Stomach (tissue), 8 donors: ENCODE measurements at regions not wholly inside any gene's neighbourhood (a gene's known extent, or its start where the extent isn't known, plus 50 kb on each side); places are given as distances from the start of the nearest gene placed in this dataset.

ENCODE experiments used
- DNase-seq, 2 donors: peaks; one replicate each; pipeline versions ENCODE4 v3.0.0 to v3.0.0-alpha.2; 2013 to 2019
- H3K27ac ChIP-seq, 5 donors: fragments of 200-600 bp in 4 of 5; sonication (generic) in 4 of 5; one replicate each; pipeline ENCODE4 v1.5.1; 2013 to 2019; ENCODE audit warnings: mild to moderate bottlenecking in 1 of 5, moderate library complexity in 1 of 5
- H3K27me3 ChIP-seq, 3 donors: fragments of 200-600 bp; sonication (generic); one replicate each; pipeline ENCODE4 v1.5.1; 2017 to 2019; ENCODE audit warnings: mixed run types in 1 of 3
- H3K36me3 ChIP-seq, 4 donors: fragments of 200-600 bp; sonication (generic); 1 replicate in 3 of 4; 2 replicates in 1 of 4; pipeline ENCODE4 v1.5.1; 2016 to 2019
- H3K4me1 ChIP-seq, 4 donors: fragments of 200-600 bp; sonication (generic); one replicate each; pipeline ENCODE4 v1.5.1; 2016 to 2019
- H3K4me3 ChIP-seq, 4 donors: fragments of 200-600 bp; sonication (generic) in 3 of 4; one replicate each; pipeline ENCODE4 v1.5.1; 2016 to 2019; ENCODE audit warnings: mild to moderate bottlenecking in 1 of 4
- H3K9me3 ChIP-seq, 4 donors: fragments of 200-600 bp; sonication (generic); one replicate each; pipeline ENCODE4 v1.5.1; 2016 to 2019
- CTCF ChIP-seq, 7 experiments: fragments of 450-650 bp in 4 of 7; fragments of 200-600 bp in 3 of 7; sonication (generic) in 3 of 7; IDR thresholded peaks; one replicate each; pipeline ENCODE4 v1.5.1; 2016 to 2019; ENCODE audit warnings: antibody characterized with exemption in 7 of 7, control low read depth in 2 of 7, mild to moderate bottlenecking in 1 of 7
- EP300 ChIP-seq: sonication (generic); formaldehyde crosslinking; IDR thresholded peaks from one replicate; pipeline ENCODE4 v1.6.1; 2017; ENCODE audit warnings: antibody characterized with exemption
- POLR2A ChIP-seq, 4 donors: fragments of 450-650 bp; IDR thresholded peaks; one replicate each; pipeline ENCODE4 v1.6.1; 2016; ENCODE audit warnings: antibody characterized with exemption in 4 of 4, control low read depth in 2 of 4, mild to moderate bottlenecking in 1 of 4, moderate library complexity in 1 of 4
- POLR2AphosphoS5 ChIP-seq, 3 donors: sonication (generic); formaldehyde crosslinking; IDR thresholded peaks; one replicate each; pipeline ENCODE4 v1.6.1; 2016; ENCODE audit warnings: antibody characterized with exemption in 3 of 3
- WGBS, 5 donors: extraction: QIAGEN DNeasy Blood & Tissue Kit in 3 of 5; methylation state at CpG; one replicate each; pipeline versions ENCODE4 v1.1.5 to v1.1.7; 2013 to 2018; 5-methylcytosine and 5-hydroxymethylcytosine counted together
- intact Hi-C: fragments of 100-400 bp; cut with DNase I; formaldehyde crosslinking; loops from one replicate; pipeline ENCODE4 v1.15.1; 2023; ENCODE audit warnings: low total_unique reads
- donor health status: healthy with polysubstance abuse.
- donor health status: Bipolar disorder and iron deficiency.
- donor health status: healthy.

DNA sequence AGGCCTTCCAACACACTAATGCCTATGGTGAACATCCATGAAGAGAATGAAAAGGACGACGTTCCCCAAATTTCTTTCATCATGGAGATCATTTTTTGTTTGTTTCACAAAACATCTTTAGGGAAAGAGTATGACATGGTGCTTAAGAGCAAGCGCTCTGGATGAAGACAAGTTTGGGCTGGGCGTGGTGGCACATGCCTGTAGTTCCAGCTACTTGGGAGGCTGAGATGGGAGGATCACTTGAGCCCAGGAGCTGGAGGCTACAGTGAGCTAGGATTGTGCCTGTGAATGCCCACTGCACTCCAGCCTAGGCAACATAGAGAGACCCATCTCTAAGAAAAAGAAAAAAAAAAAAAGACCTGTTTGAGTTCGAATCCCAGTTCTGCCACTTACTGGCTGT is 253.1 kb downstream of the PTPRU start:
- TF ChIP-seq CTCF (IDR thresholded peaks at IDR 0.05): no peak
- TF ChIP-seq POLR2AphosphoS5 (IDR thresholded peaks at IDR 0.05): no peak
- H3K36me3 ChIP-seq: no peaks in the 10 kb centered on the region
- peaks cover 0 to 35% (median 5%) of the 10 kb centered on the region in 3 donors for H3K27me3 ChIP-seq
- intact Hi-C loops: no loop called here
- H3K4me3 ChIP-seq: no peak overlapping the region
- WGBS, 5 donors: 84 to 92% (median 88%) methylated on average over 5 of the region's 5 CpGs
- no peak for DNase-seq
- no peaks in the 10 kb centered on the region for H3K4me1 ChIP-seq
- no peak overlapping the region for H3K27ac ChIP-seq
- H3K9me3 ChIP-seq: no peaks in the 10 kb centered on the region

- Histone ChIP-seq H3K4me1 (no peaks in the 10 kb centered on the region), H3K36me3 (no peaks in the 10 kb centered on the region), H3K27ac (no peak overlapping the region), H3K27me3 (peaks cover 0 to 35% (median 5%) of the 10 kb centered on the region in 3 donors), H3K9me3 (no peaks in the 10 kb centered on the region), H3K4me3 (no peak overlapping the region)
- intact Hi-C loops: no loop called here
- no peak for DNase-seq
- TF ChIP-seq CTCF (IDR thresholded peaks at IDR 0.05): no peak
- TF ChIP-seq EP300: no peak
- no peak for TF ChIP-seq POLR2A (IDR thresholded peaks at IDR 0.05)
- no peak for TF ChIP-seq POLR2AphosphoS5 (IDR thresholded peaks at IDR 0.05)
- 67 to 77% (median 68%) methylated on average over 9 to 11 of the region's 11 CpGs for WGBS, 5 donors
Observed at GRCh38 chr1:29488794-29489311, 252.5 kb downstream of the PTPRU start.

DNA sequence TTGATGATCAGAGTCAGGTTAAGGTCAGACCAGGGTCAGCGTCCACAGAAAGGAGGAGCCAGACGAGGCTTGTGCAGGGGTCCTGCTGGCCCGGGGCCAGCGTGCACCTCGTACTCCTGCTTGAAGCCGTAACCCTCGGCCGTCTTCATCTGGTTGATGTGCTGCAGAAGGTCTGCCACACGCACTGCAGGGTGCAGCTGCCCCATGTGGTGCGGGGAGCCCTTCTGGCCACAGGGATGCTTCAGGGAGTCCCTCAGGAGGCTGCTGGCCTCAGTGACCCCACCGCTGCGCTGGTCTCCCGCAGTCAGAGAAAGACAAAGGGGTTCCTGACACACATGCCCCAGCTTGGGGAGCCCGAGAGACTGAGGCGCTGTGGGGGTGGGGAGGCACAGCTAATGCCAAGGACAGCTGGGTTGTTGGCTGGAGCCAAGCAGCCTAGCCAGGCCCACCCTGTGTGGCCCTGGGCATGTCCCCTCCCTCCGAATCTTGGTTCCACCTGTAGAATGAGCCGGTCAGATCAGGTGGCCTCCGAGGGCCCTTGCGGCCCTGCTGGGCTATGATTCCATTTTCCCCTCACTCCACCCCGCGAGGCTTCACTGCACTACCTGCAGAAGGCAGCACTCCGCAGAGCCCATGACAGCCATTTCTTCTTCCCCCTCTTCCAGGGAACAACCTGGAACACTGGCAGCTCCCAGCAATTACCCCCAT is 251.9 kb downstream of the PTPRU start:
- no peak for TF ChIP-seq POLR2AphosphoS5 (IDR thresholded peaks at IDR 0.05)
- TF ChIP-seq EP300: no peak
- no peak for TF ChIP-seq CTCF (IDR thresholded peaks at IDR 0.05)
- no peak for TF ChIP-seq POLR2A (IDR thresholded peaks at IDR 0.05)
- H3K27me3 ChIP-seq: peaks cover 0 to 35% (median 5%) of the 10 kb centered on the region in 3 donors
- WGBS, 5 donors: 70 to 89% (median 81%) methylated on average over 13 to 22 of the region's 22 CpGs
- intact Hi-C loops: no loop called here
- no peak overlapping the region for H3K4me3 ChIP-seq
- H3K36me3 ChIP-seq: no peaks in the 10 kb centered on the region
- H3K9me3 ChIP-seq: no peaks in the 10 kb centered on the region
- no peaks in the 10 kb centered on the region for H3K4me1 ChIP-seq
- no peak overlapping the region for H3K27ac ChIP-seq
- DNase-seq: no peak

DNA sequence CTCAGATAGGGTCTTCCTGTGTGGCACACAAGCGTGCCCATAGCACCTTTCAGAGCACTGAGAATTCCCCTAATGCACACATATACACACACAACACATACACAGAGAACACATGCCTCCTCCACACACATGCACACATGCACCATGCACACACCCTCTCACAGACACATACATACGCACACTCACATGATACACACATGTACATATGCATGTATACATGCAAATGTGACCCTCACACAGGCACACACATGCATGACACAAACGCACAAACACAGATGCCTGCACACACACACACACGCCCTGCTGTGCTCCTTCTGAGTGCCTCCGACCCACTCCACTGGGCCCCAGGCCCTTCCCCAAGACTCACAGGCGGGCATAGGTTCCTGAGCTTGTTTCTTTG is 251.0 kb downstream of the PTPRU start:
- DNase-seq: no peak
- 76 to 86% (median 84%) methylated on average over 6 of the region's 6 CpGs for WGBS, 5 donors

More for the DNA sequence above, 251.0 kb downstream of the PTPRU start:
- intact Hi-C loops: no loop called here
- H3K36me3 ChIP-seq: no peaks in the 10 kb centered on the region
- TF ChIP-seq POLR2A (IDR thresholded peaks at IDR 0.05): no peak
- no peak for TF ChIP-seq POLR2AphosphoS5 (IDR thresholded peaks at IDR 0.05)
- TF ChIP-seq CTCF (IDR thresholded peaks at IDR 0.05): no peak
- no peak for TF ChIP-seq EP300
- no peak overlapping the region for H3K27ac ChIP-seq
- no peak overlapping the region for H3K4me3 ChIP-seq
- H3K9me3 ChIP-seq: no peaks in the 10 kb centered on the region
- peaks cover 0 to 35% (median 5%) of the 10 kb centered on the region in 3 donors for H3K27me3 ChIP-seq
- H3K4me1 ChIP-seq: no peaks in the 10 kb centered on the region
